Keratinocyte (primary cell): ENCODE measurements at regions not wholly inside any gene's neighbourhood (a gene's known extent, or its start where the extent isn't known, plus 50 kb on each side); places are given as distances from the start of the nearest gene placed in this dataset.
"Not testable (repeated sequence)": the region's sequence is repeated elsewhere in the genome, so short reads cannot be mapped to it uniquely, and the experiment has no call there.

Experiments used
- EZH2 ChIP-seq: IDR thresholded peaks from one replicate; pipeline ENCODE4 v1.6.1; 2012; ENCODE audit warnings: inconsistent platforms, mild to moderate bottlenecking, low read length, moderate library complexity
- TF ChIP-seq, protein P1 (sequence below), 3 experiments: IDR thresholded peaks in 1 of 3; conservative IDR thresholded peaks in 1 of 3; optimal IDR thresholded peaks in 1 of 3; 2 replicates in 2 of 3; 3 replicates in 1 of 3; pipeline versions ENCODE3 to v1.5.1; 2011; ENCODE audit warnings: low read length in 3 of 3, mild to moderate bottlenecking in 3 of 3, moderate library complexity in 2 of 3, control low read depth in 1 of 3, inconsistent platforms in 1 of 3; ENCODE audit not compliant: insufficient read depth in 2 of 3; ENCODE audit errors: extremely low read depth in 1 of 3

DNA sequence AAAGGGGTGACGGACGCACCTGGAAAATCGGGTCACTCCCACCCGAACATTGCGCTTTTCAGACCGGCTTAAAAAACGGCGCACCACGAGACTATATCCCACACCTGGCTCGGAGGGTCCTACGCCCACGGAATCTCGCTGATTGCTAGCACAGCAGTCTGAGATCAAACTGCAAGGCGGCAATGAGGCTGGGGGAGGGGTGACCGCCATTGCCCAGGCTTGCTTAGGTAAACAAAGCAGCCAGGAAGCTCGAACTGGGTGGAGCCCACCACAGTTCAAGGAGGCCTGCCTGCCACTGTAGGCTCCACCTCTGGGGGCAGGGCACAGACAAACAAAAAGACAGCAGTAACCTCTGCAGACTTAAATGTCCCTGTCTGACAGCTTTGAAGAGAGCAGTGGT, 342.0 kb upstream of the PKN2 start:
- TF ChIP-seq EZH2 = not testable (repeated sequence)
- TF ChIP-seq, protein P1, sequence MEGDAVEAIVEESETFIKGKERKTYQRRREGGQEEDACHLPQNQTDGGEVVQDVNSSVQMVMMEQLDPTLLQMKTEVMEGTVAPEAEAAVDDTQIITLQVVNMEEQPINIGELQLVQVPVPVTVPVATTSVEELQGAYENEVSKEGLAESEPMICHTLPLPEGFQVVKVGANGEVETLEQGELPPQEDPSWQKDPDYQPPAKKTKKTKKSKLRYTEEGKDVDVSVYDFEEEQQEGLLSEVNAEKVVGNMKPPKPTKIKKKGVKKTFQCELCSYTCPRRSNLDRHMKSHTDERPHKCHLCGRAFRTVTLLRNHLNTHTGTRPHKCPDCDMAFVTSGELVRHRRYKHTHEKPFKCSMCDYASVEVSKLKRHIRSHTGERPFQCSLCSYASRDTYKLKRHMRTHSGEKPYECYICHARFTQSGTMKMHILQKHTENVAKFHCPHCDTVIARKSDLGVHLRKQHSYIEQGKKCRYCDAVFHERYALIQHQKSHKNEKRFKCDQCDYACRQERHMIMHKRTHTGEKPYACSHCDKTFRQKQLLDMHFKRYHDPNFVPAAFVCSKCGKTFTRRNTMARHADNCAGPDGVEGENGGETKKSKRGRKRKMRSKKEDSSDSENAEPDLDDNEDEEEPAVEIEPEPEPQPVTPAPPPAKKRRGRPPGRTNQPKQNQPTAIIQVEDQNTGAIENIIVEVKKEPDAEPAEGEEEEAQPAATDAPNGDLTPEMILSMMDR (optimal IDR thresholded peaks at IDR 0.05 in 1 of 3, IDR thresholded peaks at IDR 0.05 in 1 of 3, conservative IDR thresholded peaks at IDR 0.05 in 1 of 3; ENCODE audit: extremely low read depth in 1 of 3, insufficient read depth in 2 of 3, low read length in 3 of 3) = not testable (repeated sequence)
